ENCODE measurements at regions not wholly inside any gene's neighbourhood (a gene's known extent, or its start where the extent isn't known, plus 50 kb on each side); places are given as distances from the start of the nearest gene placed in this dataset.

DNA sequence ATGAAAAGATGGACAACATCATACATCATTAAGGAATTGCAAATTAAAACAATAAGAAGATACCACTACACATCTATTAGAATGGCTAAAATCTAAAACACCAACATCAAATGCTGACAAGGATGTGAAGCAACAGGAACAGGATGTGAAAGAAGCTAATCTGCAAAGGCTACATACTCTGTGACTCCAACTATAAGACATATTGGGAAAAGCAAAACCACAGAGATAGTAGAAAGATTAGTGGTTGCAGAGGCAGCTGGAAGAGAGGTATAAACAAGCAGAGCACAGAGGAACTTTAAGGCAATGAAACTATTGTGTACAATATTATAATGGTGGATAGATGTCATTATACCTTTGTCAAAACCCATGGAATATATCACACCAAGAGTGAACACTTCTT lies 393.7 kb upstream of the RAB6C start:
- dilution Hi-C loops (cut with MboI; ENCODE audit: extremely low pct_ligation_motif_present, low sequenced_read_pairs): no loop called here
- Histone ChIP-seq H3K27me3 (ENCODE audit: control insufficient read depth, extremely low read depth, insufficient read depth, low read length) (no peaks in the 10 kb centered on the region), H2AFZ (ENCODE audit: control insufficient read depth, low read length) (no peak overlapping the region), H3K4me2 (ENCODE audit: control insufficient read depth, extremely low read depth, insufficient read depth, low read depth, low read length) (no peak overlapping the region), H3K4me1 (ENCODE audit: control insufficient read depth, extremely low read depth, insufficient read depth, low read length) (no peaks in the 10 kb centered on the region), H3K9me1 (ENCODE audit: control insufficient read depth, extremely low read depth, insufficient read depth, low read length) (no peaks in the 10 kb centered on the region), H3K27ac (ENCODE audit: control insufficient read depth, insufficient read depth, low read length) (no peak overlapping the region), H4K20me1 (ENCODE audit: control insufficient read depth, extremely low read depth, insufficient read depth, low read length) (no peaks in the 10 kb centered on the region), H3K4me3 (ENCODE audit: control insufficient read depth in 2 of 3, extremely low read depth in 1 of 3, insufficient read depth in 2 of 3, low read depth in 1 of 3, low read length in 3 of 3) (no peak overlapping the region), H3K9me3 (ENCODE audit: control insufficient read depth, low read depth, low read length) (no peaks in the 10 kb centered on the region), H3K36me3 (ENCODE audit: control insufficient read depth in 2 of 2, extremely low read depth in 1 of 2, insufficient read depth in 2 of 2, low read length in 2 of 2) (no peaks in the 10 kb centered on the region), H3K9ac (ENCODE audit: control insufficient read depth, extremely low read depth, insufficient read depth, low read length) (no peak overlapping the region), H3K79me2 (ENCODE audit: control insufficient read depth, insufficient read depth, low read length) (no peaks in the 10 kb centered on the region)
- no peak for TF ChIP-seq EZH2 (IDR thresholded peaks at IDR 0.05; ENCODE audit: low read length)
- FAIRE-seq: no peak
- no peak for DNase-seq (ENCODE audit: low read depth, low spot score)

DNA sequence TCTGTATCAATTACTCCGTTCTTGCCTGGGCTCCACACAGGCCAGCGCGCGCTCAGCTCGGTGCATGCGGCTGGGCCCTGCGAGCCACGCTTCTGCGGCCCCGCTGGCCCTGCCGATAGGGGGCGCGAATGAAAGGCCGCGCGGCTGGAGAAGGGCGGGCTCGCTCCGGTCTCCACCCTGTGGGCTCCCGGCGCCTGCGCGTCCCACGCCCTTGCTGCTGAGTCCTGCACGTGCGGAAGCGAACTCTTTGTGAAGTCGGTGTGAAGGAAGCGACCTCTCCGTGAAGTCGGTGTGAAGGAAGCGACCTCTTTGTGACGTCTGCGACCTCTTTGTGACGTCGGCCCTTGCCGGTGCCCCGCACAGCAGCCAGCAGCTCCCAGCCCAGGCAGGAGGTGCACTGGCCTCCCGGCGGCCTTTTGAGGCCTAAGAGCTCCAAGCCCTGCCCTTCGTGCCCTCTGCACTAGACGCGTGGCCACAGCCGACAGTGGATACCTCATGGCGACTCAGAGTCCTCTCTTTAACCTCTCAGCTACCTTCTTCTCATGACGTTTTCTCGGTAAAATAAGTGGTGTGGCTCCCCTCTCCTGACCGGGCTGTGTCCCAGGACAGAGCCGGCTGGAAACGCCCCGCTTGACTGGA lies 391.9 kb upstream of the RAB6C start:
- Histone ChIP-seq H3K4me1 (ENCODE audit: control insufficient read depth, extremely low read depth, insufficient read depth, low read length) (no peaks in the 10 kb centered on the region), H3K36me3 (ENCODE audit: control insufficient read depth in 2 of 2, extremely low read depth in 1 of 2, insufficient read depth in 2 of 2, low read length in 2 of 2) (no peaks in the 10 kb centered on the region), H3K4me3 (ENCODE audit: control insufficient read depth in 2 of 3, extremely low read depth in 1 of 3, insufficient read depth in 2 of 3, low read depth in 1 of 3, low read length in 3 of 3) (no peak overlapping the region), H3K9ac (ENCODE audit: control insufficient read depth, extremely low read depth, insufficient read depth, low read length) (no peak overlapping the region), H3K27ac (ENCODE audit: control insufficient read depth, insufficient read depth, low read length) (no peak overlapping the region), H3K9me1 (ENCODE audit: control insufficient read depth, extremely low read depth, insufficient read depth, low read length) (no peaks in the 10 kb centered on the region), H3K9me3 (ENCODE audit: control insufficient read depth, low read depth, low read length) (no peaks in the 10 kb centered on the region), H3K4me2 (ENCODE audit: control insufficient read depth, extremely low read depth, insufficient read depth, low read depth, low read length) (no peak overlapping the region), H4K20me1 (ENCODE audit: control insufficient read depth, extremely low read depth, insufficient read depth, low read length) (no peaks in the 10 kb centered on the region), H3K27me3 (ENCODE audit: control insufficient read depth, extremely low read depth, insufficient read depth, low read length) (no peaks in the 10 kb centered on the region), H3K79me2 (ENCODE audit: control insufficient read depth, insufficient read depth, low read length) (no peaks in the 10 kb centered on the region), H2AFZ (ENCODE audit: control insufficient read depth, low read length) (no peak overlapping the region)
- no peak for FAIRE-seq
- DNase-seq (ENCODE audit: low read depth, low spot score): no peak
- no peak for TF ChIP-seq EZH2 (IDR thresholded peaks at IDR 0.05; ENCODE audit: low read length)
- TF ChIP-seq, protein P1, sequence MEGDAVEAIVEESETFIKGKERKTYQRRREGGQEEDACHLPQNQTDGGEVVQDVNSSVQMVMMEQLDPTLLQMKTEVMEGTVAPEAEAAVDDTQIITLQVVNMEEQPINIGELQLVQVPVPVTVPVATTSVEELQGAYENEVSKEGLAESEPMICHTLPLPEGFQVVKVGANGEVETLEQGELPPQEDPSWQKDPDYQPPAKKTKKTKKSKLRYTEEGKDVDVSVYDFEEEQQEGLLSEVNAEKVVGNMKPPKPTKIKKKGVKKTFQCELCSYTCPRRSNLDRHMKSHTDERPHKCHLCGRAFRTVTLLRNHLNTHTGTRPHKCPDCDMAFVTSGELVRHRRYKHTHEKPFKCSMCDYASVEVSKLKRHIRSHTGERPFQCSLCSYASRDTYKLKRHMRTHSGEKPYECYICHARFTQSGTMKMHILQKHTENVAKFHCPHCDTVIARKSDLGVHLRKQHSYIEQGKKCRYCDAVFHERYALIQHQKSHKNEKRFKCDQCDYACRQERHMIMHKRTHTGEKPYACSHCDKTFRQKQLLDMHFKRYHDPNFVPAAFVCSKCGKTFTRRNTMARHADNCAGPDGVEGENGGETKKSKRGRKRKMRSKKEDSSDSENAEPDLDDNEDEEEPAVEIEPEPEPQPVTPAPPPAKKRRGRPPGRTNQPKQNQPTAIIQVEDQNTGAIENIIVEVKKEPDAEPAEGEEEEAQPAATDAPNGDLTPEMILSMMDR (optimal IDR thresholded peaks at IDR 0.05 in 1 of 3, IDR thresholded peaks at IDR 0.05 in 1 of 3, conservative IDR thresholded peaks at IDR 0.05 in 1 of 3; ENCODE audit: extremely low read depth in 1 of 3, insufficient read depth in 2 of 3, low read length in 3 of 3): no peak
- dilution Hi-C loops (cut with MboI; ENCODE audit: extremely low pct_ligation_motif_present, low sequenced_read_pairs): no loop called here

GRCh38 chr2:129604560-129604959 lies 374.9 kb upstream of the RAB6C start:
- FAIRE-seq: no peak
- dilution Hi-C loops (cut with MboI; ENCODE audit: extremely low pct_ligation_motif_present, low sequenced_read_pairs): no loop called here

More at GRCh38 chr2:129604560-129604959, 374.9 kb upstream of the RAB6C start:
- no peaks in the 10 kb centered on the region for H3K9me3 ChIP-seq (ENCODE audit: control insufficient read depth, low read depth, low read length)
- H3K79me2 ChIP-seq (ENCODE audit: control insufficient read depth, insufficient read depth, low read length): no peaks in the 10 kb centered on the region
- no peaks in the 10 kb centered on the region for H3K4me1 ChIP-seq (ENCODE audit: control insufficient read depth, extremely low read depth, insufficient read depth, low read length)
- DNase-seq (ENCODE audit: low read depth, low spot score): no peak
- no peaks in the 10 kb centered on the region for H3K27me3 ChIP-seq (ENCODE audit: control insufficient read depth, extremely low read depth, insufficient read depth, low read length)
- H3K36me3 ChIP-seq (ENCODE audit: control insufficient read depth in 2 of 2, extremely low read depth in 1 of 2, insufficient read depth in 2 of 2, low read length in 2 of 2): no peaks in the 10 kb centered on the region
- H4K20me1 ChIP-seq (ENCODE audit: control insufficient read depth, extremely low read depth, insufficient read depth, low read length): no peaks in the 10 kb centered on the region
- H2AFZ ChIP-seq (ENCODE audit: control insufficient read depth, low read length): no peak overlapping the region
- no peak overlapping the region for H3K4me2 ChIP-seq (ENCODE audit: control insufficient read depth, extremely low read depth, insufficient read depth, low read depth, low read length)
- no peak for TF ChIP-seq EZH2 (IDR thresholded peaks at IDR 0.05; ENCODE audit: low read length)
- TF ChIP-seq, protein P1 (optimal IDR thresholded peaks at IDR 0.05 in 1 of 3, IDR thresholded peaks at IDR 0.05 in 1 of 3, conservative IDR thresholded peaks at IDR 0.05 in 1 of 3; ENCODE audit: extremely low read depth in 1 of 3, insufficient read depth in 2 of 3, low read length in 3 of 3): no peak
- H3K4me3 ChIP-seq (ENCODE audit: control insufficient read depth in 2 of 3, extremely low read depth in 1 of 3, insufficient read depth in 2 of 3, low read depth in 1 of 3, low read length in 3 of 3): no peak overlapping the region
- no peak overlapping the region for H3K27ac ChIP-seq (ENCODE audit: control insufficient read depth, insufficient read depth, low read length)
- no peaks in the 10 kb centered on the region for H3K9me1 ChIP-seq (ENCODE audit: control insufficient read depth, extremely low read depth, insufficient read depth, low read length)
- H3K9ac ChIP-seq (ENCODE audit: control insufficient read depth, extremely low read depth, insufficient read depth, low read length): no peak overlapping the region
